ENCODE measurements at regions not wholly inside any gene's neighbourhood (a gene's known extent, or its start where the extent isn't known, plus 50 kb on each side); places are given as distances from the start of the nearest gene placed in this dataset.

GRCh38 chr22:47367107-47367690, 604.7 kb downstream of the TBC1D22A start:
- H3K9me3 ChIP-seq (ENCODE audit: control extremely low read depth in 1 of 3, control insufficient read depth in 2 of 3, insufficient read depth in 1 of 3, low read length in 2 of 3), result peaks cover 0 to 8% (median 2%) of the 10 kb centered on the region in 3 donors
- no peak overlapping the region for H3K27ac ChIP-seq (ENCODE audit: low read length in 2 of 2)
- no peaks in the 10 kb centered on the region for H3K36me3 ChIP-seq (replicated peaks in 1 of 2; ENCODE audit: control extremely low read depth in 1 of 2, control insufficient read depth in 1 of 2, extremely low read depth in 1 of 2, insufficient read depth in 2 of 2, low read length in 1 of 2)
- 53% methylated on average over 5 of the region's 7 CpGs for WGBS (ENCODE audit: insufficient coverage)
- H3K4me1 ChIP-seq (ENCODE audit: control insufficient read depth in 2 of 2, insufficient read depth in 2 of 2, low read length in 2 of 2), result no peaks in the 10 kb centered on the region
- no peak for TF ChIP-seq EZH2 (IDR thresholded peaks at IDR 0.05; ENCODE audit: borderline replicate concordance, insufficient read depth, low read depth, low read length, poor library complexity, severe bottlenecking)
- intact Hi-C loops (cut with micrococcal nuclease), result no loop called here
- DNase-seq, result no peak
- H3K27me3 Mint-ChIP-seq, result peaks cover 4% of the 10 kb centered on the region
- H2AFZ ChIP-seq (ENCODE audit: insufficient read depth, low read depth, low read length, poor library complexity, severe bottlenecking), result no peak overlapping the region
- no peaks in the 10 kb centered on the region for H3K27me3 ChIP-seq (replicated peaks in 1 of 4; ENCODE audit: control extremely low read depth in 1 of 4, control insufficient read depth in 3 of 4, insufficient read depth in 4 of 4, low read length in 3 of 4)
- H3K79me2 ChIP-seq (ENCODE audit: control insufficient read depth, insufficient read depth, low read length), result no peaks in the 10 kb centered on the region
- no peak overlapping the region for H3K4me3 ChIP-seq (ENCODE audit: control extremely low read depth in 1 of 5, extremely low read depth in 1 of 5, insufficient read depth in 1 of 5, low read depth in 2 of 5, low read length in 4 of 5)
- peaks cover 3% of the 10 kb centered on the region for H3K9me3 Mint-ChIP-seq (ENCODE audit: insufficient read depth)
- H3K4me2 ChIP-seq (replicated peaks; ENCODE audit: low read depth, low read length, poor library complexity, severe bottlenecking), result no peak overlapping the region
- no peak overlapping the region for H3K27ac Mint-ChIP-seq
- H3K4me3 Mint-ChIP-seq, result no peak overlapping the region
- no peaks in the 10 kb centered on the region for H4K20me1 ChIP-seq (ENCODE audit: control insufficient read depth, insufficient read depth, low read length, poor library complexity, severe bottlenecking)
- POLR2A ChIA-PET, result no interaction called here
- ATAC-seq (ENCODE audit: low read depth), result no peak
- no peak overlapping the region for H3K9ac ChIP-seq (ENCODE audit: low read length)
- no peaks in the 10 kb centered on the region for H3K4me1 Mint-ChIP-seq
- CTCF ChIA-PET, result no interaction called here

GRCh38 chr22:47366026-47366767, 603.7 kb downstream of the TBC1D22A start:
- Mint-ChIP-seq H3K27me3 (peaks cover 4% of the 10 kb centered on the region), H3K4me1 (no peaks in the 10 kb centered on the region), H3K4me3 (no peak overlapping the region), H3K9me3 (ENCODE audit: insufficient read depth) (peaks cover 4% of the 10 kb centered on the region), H3K27ac (no peak overlapping the region)
- Histone ChIP-seq H4K20me1 (ENCODE audit: control insufficient read depth, insufficient read depth, low read length, poor library complexity, severe bottlenecking) (no peaks in the 10 kb centered on the region), H3K4me2 (replicated peaks; ENCODE audit: low read depth, low read length, poor library complexity, severe bottlenecking) (no peak overlapping the region), H3K79me2 (ENCODE audit: control insufficient read depth, insufficient read depth, low read length) (no peaks in the 10 kb centered on the region), H3K27me3 (replicated peaks in 1 of 4; ENCODE audit: control extremely low read depth in 1 of 4, control insufficient read depth in 3 of 4, insufficient read depth in 4 of 4, low read length in 3 of 4) (no peaks in the 10 kb centered on the region), H3K4me3 (ENCODE audit: control extremely low read depth in 1 of 5, extremely low read depth in 1 of 5, insufficient read depth in 1 of 5, low read depth in 2 of 5, low read length in 4 of 5) (no peak overlapping the region), H3K9ac (ENCODE audit: low read length) (no peak overlapping the region), H3K27ac (ENCODE audit: low read length in 2 of 2) (no peak overlapping the region), H2AFZ (ENCODE audit: insufficient read depth, low read depth, low read length, poor library complexity, severe bottlenecking) (no peak overlapping the region), H3K9me3 (ENCODE audit: control extremely low read depth in 1 of 3, control insufficient read depth in 2 of 3, insufficient read depth in 1 of 3, low read length in 2 of 3) (peaks cover 0 to 8% (median 2%) of the 10 kb centered on the region in 3 donors), H3K36me3 (replicated peaks in 1 of 2; ENCODE audit: control extremely low read depth in 1 of 2, control insufficient read depth in 1 of 2, extremely low read depth in 1 of 2, insufficient read depth in 2 of 2, low read length in 1 of 2) (no peaks in the 10 kb centered on the region), H3K4me1 (ENCODE audit: control insufficient read depth in 2 of 2, insufficient read depth in 2 of 2, low read length in 2 of 2) (no peaks in the 10 kb centered on the region)
- 75% methylated on average over 10 of the region's 17 CpGs for WGBS (ENCODE audit: insufficient coverage)
- no peak for TF ChIP-seq EZH2 (IDR thresholded peaks at IDR 0.05; ENCODE audit: borderline replicate concordance, insufficient read depth, low read depth, low read length, poor library complexity, severe bottlenecking)
- no peak for TF ChIP-seq CTCF (IDR thresholded peaks at IDR 0.05)
- intact Hi-C loops (cut with micrococcal nuclease), result no loop called here
- CTCF ChIA-PET, result no interaction called here
- POLR2A ChIA-PET, result no interaction called here
- ATAC-seq (ENCODE audit: low read depth) (no peak), DNase-seq (no peak)
